Midbrain (tissue), 1 donor: ENCODE measurements at regions not wholly inside any gene's neighbourhood (a gene's known extent, or its start where the extent isn't known, plus 50 kb on each side); places are given as distances from the start of the nearest gene placed in this dataset.

Experiments
- DNase-seq: peaks from one replicate; lab custom pipeline; 2025; lab: John Stamatoyannopoulos, UW

DNA sequence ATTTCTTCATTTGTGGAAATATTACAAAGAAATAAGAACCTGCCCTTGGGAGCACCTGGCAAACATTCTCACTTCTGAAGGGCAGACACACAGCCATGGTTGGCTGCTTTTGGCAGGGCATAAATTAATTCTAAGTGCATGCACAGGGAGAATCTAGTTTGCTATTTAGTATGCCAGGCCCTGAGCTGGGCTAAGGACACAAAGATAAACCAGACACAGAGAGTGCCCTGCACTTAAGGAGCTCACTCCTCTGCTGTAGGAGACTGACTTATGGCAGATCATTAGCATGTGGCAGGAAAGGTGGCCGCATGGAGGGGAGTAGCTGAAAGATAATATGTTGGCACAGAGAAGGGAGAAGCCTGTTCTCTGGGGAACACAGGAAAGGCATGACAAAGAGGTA, 367.0 kb downstream of the LPIN1 start:
- no peak for DNase-seq

DNA sequence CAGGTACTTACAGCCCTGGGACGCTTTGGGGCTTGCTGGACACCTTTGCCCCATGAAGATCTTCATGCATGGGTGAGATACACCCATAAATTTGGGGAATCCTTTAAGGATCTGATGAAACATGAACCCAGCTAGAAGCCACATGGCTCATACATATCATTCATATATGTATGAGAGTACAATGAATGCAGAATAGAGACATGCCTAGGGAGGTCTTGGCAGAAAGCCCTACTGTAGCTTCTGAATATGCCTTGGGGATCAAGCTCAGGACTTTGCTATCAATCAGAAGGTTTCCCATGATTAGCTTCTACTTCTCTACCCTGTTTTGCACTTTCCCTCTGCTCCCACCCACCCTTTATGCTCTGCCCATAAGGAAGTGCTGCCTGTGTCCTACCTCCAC, 368.4 kb downstream of the LPIN1 start:
- DNase-seq: no peak

DNA sequence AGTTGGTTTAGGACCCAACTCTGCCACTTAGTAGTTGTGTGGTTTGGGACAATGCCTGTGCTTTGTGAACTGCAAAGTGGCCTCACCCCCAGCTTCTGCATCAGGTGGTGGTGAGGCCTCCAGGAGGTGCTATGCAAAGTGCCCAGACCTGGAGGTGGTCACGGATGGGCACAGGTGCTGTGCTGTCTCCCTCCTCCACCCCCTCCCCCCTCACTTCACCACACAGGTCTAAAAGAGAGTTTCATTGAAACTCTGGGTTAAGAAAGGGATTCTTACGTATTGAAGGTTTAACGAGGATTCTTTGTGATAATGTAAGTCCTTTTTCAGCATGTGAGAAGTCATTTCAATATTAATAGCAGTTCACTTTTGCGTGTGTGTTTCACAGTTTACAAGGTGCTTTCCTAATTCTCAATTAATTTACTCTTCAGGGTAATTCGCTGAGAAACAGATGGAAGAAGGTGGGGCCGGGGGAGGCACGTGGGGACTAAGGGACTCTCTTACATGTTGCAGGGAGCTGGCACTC, 369.9 kb downstream of the LPIN1 start:
- no peak for DNase-seq

DNA sequence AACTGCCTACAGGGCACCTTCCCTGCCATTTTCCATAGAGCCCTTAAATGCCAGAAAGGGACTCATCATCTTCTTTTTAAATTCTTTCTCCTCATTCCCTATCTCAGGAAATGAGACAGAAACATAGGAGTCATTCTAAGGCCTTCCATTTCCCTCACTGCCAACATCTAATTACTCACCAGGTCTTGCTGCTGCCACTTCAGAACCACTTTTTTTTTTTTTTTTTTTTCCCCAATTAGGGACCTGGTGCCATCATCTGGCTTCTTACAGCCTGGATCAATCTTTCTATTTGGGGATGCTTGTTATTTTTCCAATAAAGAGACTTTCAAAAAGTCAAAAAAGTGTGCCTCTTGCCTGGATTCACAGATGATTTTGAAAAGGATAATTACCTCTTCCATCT, 373.4 kb downstream of the LPIN1 start:
- no peak for DNase-seq

DNA sequence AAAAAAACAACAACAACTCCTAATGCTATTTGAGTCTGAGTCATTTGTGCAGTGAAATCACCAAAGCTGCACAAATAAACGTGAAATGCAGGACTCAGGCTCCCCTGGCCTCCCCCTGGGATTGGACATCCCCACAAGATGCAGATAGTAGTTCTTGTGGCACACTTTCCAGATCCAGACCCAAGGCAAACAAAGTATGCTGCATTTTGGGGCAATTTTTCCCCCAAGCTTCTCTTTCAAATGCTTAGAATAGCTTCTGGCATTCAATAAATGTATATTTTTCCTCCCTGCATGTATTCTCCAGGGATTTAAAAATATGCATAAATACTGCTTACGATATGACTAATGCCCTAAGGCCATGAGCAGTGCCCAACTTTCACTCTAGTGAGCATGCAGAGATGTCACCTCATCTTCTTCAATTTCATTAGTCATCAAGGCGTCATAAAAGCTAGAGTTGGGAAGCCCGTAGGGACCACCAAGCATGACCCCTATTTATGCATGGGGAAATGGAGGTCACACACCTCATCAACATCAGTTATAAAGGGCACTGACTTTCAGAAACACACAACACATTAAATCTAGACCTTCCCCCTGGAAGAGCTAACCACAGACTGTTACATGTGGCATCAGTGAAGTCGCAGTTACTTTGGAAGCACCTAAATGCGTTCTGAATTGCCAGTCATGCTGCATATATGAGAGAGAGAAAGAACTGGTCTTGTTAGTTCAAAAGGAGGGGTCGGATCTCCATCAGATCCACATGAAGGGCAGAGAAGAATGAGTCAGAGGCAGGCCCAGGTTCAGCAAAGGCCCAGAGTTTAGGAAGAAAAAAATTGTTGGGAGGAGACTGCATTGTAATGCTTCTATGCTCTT, 374.1 kb downstream of the LPIN1 start:
- DNase-seq: no peak

DNA sequence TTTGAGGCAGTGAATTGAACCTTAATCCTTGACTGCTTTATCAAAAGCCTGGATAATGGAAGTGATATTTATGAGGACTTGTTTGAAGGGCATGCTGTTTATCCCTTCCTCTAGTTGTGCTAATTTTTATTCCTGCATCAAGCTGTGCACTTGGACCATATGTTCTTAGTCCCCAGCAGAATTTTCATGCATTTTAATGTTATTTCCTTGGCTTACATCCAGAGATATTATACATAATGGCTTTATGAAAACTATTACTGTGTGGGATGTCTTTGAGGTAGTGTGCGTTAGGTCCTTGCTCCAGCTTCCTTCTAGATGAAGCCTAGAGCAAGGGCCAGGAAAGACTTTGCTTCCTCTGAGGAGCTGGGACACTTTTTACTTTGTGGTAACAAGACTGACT, 378.4 kb downstream of the LPIN1 start:
- no peak for DNase-seq

DNA sequence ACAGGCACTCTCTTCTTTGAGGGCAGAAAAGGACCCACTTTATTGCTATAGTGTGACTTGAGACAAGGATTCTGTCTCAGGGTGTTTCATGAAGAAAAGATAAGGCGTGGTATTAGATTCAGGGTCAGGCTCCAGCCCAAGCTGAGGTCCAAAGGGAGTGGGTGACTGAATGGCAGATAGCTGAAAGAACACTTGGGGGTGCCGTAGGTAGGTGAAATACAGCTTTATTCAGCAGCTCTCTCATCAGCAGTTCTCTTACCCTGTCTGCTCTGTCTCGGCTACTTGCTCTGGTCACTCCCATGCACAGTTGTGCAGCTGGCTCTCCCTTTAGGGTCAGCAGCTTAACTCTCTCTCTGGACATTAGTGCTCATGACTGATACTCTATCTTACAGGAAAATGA, 379.9 kb downstream of the LPIN1 start:
- no peak for DNase-seq

DNA sequence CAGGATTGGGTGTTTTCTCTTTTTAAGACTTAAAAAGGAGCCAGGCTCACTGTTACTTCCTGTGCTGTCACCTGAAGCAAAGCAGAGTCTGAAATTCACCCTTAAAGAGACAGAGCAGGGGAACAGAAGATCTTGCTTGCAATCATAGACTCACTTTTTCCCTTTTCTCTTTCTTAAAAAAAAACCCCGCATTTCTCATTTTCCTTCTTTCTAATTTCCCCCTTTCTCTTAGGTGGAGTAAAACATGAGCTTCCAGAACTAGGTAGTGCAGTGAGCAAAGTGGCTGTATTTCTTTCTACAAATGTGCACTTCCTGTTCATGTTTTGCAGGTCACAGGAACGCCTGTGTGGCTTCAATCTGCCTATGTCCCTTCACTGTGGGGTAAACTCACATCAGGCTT, 381.2 kb downstream of the LPIN1 start:
- no peak for DNase-seq

DNA sequence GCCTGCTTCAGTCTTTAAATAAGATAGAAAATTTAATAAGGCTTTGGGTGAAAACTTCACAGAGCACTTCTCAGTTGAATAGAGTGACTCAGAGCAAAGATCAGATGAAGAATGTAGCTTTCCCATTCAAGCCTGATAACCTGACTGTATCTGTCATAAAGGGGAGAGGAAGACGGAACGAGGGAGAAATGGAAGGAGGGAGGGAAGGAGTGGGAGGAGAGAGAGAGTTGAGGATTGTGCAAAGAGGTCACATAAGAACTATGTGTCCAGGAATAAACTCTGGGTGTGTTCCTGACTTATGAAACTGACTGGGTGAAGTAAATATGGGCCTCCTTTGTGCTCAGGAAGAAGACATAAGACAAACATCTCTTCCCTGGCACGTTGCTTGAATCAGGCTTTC, 385.5 kb downstream of the LPIN1 start:
- DNase-seq: no peak

DNA sequence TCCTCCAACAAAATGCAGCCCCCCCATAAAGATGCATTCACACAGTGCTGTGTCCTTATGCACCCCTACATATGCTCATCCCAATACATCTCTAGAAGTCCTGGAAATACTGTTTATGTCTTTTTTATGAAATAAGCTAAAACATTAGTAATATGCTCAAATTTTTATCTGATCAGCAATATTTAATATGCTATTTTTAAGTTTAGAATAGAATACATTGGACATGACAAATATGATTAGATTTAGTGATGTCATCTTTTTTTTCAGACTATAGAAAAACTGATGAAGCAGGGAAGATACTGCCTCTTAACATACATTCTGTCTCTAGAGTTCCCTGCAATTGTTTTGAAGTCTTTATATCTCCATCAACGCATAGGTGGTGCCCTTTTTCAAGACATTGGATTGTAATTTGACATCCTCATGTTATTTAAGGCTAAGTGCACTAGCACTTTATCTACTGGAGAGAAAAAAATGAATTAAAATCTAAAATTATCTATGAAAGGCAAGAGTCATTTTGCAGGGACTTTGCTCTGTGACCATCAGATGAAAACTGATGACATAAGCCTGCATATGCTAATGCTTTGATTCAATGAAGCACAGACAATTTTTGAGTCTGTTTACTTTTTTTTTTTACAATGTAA, 395.3 kb downstream of the LPIN1 start:
- DNase-seq: no peak

DNA sequence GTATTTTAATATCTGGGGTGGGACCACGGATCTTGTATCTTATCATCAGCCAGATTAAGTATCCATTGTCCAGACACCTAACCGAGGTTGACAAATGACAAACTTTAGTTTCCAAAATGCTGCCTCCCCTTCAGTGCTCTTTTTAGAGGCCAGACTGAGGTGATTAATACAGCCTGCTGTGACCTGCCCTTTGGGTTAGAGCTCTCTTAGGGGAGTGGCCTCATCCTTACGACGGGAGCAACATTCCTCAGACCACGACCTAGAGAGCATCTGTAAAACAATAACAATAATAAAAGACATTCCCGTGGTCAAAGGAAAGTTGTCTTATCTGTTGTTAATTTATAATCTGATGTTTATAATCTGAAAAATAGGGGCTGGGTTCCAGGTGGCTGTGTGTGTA, 405.3 kb downstream of the LPIN1 start:
- DNase-seq: no peak

DNA sequence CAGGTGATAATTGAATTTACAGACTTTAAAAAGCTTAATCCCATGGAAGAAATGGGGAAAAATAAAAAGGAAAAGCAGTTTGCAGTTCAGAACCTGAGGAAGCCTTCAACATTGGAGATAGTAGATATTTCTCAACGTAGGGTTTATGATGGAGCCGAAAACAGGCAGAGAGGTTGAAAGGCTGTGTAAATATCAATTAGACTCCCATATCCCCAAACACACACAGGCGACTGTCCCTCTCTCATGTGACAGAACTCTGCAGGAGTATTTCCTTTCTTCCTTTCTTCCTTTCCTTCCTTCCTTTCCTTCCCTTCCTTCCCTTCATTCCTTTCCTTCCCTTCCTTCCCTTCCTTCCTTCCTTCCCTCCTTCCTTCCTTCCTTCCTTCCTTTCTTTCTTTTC, 406.5 kb downstream of the LPIN1 start:
- DNase-seq: no peak

DNA sequence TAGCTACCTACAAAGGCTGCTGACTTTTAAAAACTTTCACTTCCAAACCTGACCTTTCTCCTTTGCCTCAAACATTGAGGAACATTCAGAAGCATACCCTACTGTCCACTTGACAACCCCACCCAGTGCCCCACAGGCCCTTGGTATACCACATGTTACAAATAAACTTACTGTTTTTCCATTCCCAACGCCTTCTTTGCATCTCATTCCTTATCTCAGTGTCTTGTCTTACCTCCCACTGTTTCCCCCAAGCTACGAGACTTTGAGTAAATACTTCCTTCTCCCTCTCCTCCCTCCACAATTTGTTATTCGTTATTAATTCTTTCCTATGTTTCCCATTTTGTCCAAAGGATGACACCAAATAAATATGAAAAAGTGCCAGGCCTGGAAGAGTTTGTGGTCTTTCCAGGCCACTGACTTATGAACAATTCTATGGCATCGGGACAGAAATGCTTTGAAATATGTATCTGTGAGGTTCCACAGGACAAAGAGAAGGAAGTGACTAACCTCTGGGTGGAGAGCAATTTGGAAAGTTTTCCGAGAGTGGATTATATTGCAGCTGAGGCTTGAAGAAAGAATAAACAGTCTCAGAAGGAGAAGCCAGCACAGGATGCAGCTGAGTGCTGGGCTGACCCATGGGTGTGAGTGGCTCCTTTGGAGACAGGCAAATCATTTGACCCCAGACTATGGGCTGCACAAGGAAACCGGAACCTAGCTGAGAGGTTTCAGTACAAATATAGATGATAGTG, 409.0 kb downstream of the LPIN1 start:
- DNase-seq: no peak

DNA sequence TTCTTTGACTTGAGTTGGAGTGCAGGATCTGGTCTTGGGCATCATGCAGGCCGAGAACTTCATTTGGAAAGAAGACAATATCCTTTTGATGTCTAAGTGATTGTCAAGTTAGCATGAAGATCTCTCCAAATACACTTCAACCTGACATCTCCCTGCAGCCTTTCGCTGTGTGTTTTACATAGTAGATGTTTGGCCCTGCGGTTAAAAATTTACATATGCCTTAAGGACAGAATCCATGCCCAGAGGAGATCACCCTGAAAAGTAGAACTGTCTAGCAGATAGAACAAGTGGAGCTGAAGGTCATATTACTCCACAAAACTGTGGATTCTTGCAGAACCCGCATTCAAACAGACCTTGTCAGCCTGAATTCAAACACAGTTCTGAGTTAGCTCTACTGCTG, 409.9 kb downstream of the LPIN1 start:
- no peak for DNase-seq

DNA sequence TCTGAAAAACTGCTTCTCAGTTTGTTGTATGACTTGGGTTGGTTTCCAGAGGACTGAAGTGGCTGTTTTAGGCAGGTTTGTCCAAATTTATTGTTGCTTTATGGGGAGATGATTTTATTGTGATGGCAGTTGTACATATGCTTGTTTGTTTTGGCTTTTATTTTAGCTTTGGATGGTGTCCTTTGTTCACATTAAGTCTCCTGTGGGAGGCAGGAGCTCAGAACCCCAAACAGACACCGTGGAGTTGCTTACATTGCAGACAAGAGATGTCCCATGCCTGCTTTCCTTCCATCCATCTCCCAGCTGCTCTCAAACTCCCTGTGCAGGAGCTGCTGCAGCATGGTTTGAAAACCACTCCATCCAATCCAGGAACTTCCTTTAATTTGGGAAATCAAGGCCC, 414.7 kb downstream of the LPIN1 start:
- no peak for DNase-seq

DNA sequence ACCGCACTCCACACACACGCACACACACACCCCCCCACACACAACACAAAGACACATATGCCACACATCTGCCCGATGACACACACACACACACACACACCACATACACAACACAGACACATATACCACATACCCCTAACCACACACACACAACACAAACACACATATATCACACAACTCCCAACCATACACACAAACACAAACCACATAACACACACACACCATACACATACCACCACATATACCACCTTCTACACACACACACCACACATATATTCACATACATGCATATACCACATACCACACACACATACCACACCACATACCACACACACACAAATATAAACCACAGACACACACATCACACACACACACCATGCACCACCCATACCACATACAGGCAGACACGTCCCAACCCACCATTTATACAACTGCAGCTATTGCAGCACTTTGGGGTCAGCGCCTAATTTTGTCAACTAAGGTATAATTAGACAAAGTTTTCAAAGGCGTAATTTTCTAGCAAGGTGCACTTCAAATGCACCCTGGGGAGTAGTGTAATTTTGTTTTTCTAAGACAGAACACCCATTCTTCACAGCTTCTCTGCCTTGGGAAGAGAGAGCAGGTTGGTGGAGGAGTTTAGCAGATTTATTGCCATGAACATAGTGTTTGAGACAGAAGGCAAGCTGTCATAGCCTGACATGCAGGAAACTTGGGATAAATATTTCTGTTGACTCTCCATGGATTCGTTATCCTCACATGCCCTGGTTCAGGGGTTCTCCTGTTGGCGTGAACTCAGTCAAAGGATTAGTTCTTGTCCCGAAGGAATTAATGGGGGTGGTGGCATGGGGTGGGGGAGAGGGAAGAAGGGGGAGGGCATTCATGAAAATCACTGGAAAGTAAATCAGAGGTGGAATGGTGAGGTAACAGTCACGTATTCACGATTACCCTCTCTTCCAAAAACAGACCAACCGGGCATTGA, 416.1 kb downstream of the LPIN1 start:
- DNase-seq: no peak

DNA sequence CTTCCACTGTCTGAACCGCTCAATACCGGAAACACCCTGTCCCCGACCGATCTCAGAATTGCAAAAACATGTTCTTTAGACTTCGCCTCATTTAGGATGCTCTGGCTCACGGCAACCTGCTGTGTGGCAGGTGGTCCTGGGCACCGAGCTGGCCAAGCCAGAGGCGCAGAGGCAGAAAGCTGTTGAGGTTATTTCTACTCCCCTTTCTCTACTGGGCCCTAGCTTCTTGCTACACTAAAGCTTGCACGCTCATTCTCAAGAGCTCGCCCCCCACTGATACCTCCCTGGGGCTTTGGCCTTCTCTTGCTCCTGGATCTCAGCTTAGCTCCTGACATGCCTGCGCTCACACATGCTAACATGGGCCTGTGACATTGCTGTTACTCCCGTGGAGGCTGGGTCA, 417.4 kb downstream of the LPIN1 start:
- DNase-seq: no peak

DNA sequence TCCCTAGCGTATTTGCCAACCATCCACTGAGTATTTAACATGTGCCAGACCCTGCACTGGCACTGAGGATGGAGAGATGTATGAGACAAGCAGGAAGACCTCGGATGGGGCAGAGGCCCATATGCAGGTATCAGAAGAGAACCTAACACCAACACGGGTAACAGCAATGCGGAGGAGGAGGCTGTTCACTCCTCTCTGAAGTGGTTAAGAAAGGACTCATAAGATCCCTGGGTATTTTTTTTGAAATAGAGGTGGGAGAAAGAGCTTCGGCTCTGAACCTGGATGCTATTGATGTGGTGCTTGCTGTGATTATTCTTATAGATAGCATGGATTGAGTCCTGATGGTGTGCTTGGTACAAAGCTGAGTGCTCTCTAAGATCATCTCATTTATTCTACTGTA, 418.3 kb downstream of the LPIN1 start:
- DNase-seq: no peak

DNA sequence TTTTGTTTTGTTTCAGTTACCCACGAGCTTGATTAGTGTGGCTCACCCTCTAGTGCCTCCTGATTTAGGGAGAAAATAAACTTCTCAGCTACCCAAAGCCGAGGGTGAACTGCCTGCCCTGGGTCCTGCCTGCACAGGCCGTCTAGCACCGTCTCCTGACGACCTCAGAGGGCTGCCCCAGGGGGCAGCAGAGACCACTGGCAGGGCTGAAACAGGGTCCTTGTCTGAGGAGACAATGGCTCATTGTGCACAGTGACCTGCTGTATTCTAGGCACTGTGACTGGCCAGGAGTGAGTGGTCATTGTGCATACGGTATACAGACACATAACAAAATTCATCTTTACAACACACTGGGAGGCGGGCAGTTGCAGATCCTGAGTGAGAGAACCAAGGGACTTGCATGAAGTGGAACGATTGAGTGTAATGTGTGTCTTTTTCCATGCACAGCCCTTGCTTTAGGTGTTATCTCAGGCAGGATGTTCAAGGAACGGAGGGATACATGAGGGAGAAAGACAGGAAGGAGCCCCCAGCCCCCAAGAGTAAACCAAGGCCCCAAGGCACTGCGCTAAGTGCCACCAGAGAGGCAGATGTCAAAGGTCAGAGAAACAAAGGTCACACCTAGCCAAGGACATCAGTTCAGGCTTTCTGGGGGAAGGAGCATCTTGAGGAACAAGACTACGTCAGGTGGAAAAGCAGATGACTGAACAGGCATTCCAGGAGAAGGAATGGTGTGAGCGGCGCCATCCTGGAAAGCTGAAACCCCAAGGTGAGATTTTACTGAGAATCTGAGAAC, 421.3 kb downstream of the LPIN1 start:
- peak; percentile 79 for DNase-seq

DNA sequence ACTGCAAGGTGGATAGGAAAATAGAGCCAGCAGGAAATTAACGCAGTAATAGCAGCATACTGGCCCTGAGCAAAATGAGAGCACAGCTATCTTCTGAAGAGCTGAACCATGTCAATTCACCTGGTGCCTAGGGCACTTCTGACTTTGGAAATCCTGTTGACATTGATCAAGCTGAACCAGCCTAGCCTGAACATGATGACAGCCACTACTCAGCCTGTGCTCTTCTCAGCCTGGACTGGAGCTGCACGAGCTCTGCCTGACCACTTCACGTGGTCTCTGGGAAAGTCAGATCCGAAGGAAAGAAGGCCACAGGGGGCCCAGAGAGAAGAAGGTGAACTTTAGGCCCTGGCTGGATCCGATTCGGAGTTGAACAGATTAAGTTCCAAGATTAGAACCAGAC, 421.9 kb downstream of the LPIN1 start:
- no peak for DNase-seq
